Osteoblast (primary cell): ENCODE measurements at regions not wholly inside any gene's neighbourhood (a gene's known extent, or its start where the extent isn't known, plus 50 kb on each side); places are given as distances from the start of the nearest gene placed in this dataset.

Experiments
- DNase-seq: peaks from one replicate; pipeline ENCODE4 v3.0.0; 2011; ENCODE audit warnings: low spot score, mixed read lengths; ENCODE audit not compliant: insufficient read length; ENCODE audit errors: missing footprints
- H2AFZ ChIP-seq: 2 replicates; pipeline ENCODE4 v1.6.0; 2011; ENCODE audit warnings: mild to moderate bottlenecking, low read length
- H3K27ac ChIP-seq: 2 replicates; pipeline ENCODE4 v1.5.1; 2011; ENCODE audit warnings: mild to moderate bottlenecking, low read depth, low read length, moderate library complexity
- H3K27me3 ChIP-seq: 2 replicates; pipeline ENCODE4 v1.6.0; 2012; ENCODE audit warnings: mild to moderate bottlenecking, control low read depth, inconsistent platforms, low read length, moderate library complexity; ENCODE audit not compliant: insufficient read depth
- H3K36me3 ChIP-seq: 2 replicates; pipeline ENCODE4 v1.5.1; 2011; ENCODE audit warnings: mild to moderate bottlenecking, low read length, control low read depth, moderate library complexity; ENCODE audit not compliant: insufficient read depth
- H3K4me1 ChIP-seq: 2 replicates; pipeline ENCODE4 v1.5.1; 2011; ENCODE audit warnings: mild to moderate bottlenecking, low read length, control low read depth, moderate library complexity; ENCODE audit not compliant: insufficient read depth
- H3K4me2 ChIP-seq: 2 replicates; pipeline ENCODE4 v1.6.0; 2011; ENCODE audit warnings: mild to moderate bottlenecking, low read length; ENCODE audit not compliant: insufficient read depth
- H3K4me3 ChIP-seq: fragments of 200-600 bp; sonication (generic); 3 replicates; pipeline ENCODE4 v1.5.1; 2012; ENCODE audit warnings: mild to moderate bottlenecking, low read length, inconsistent platforms; ENCODE audit not compliant: insufficient read depth
- H3K79me2 ChIP-seq: 2 replicates; pipeline ENCODE4 v1.6.0; 2012; ENCODE audit warnings: mild to moderate bottlenecking, low read length, control low read depth, inconsistent platforms; ENCODE audit not compliant: insufficient read depth
- H3K9me3 ChIP-seq: 2 replicates; pipeline ENCODE4 v1.5.1; 2011; ENCODE audit warnings: low read depth, low read length, control low read depth
- H4K20me1 ChIP-seq: 2 replicates; pipeline ENCODE4 v1.6.0; 2012; ENCODE audit warnings: mild to moderate bottlenecking, low read length, control low read depth; ENCODE audit not compliant: insufficient read depth
- CTCF ChIP-seq: IDR thresholded peaks from 2 replicates; pipeline ENCODE4 v1.5.1; 2011; ENCODE audit warnings: mild to moderate bottlenecking, low read depth, low read length, moderate library complexity; ENCODE audit errors: extremely low read depth

GRCh38 chr1:54459726-54460191 is 53.6 kb upstream of the SSBP3 start:
- H3K4me3 ChIP-seq = no peak overlapping the region
- no peak overlapping the region for H3K4me2 ChIP-seq
- H3K79me2 ChIP-seq = no peaks in the 10 kb centered on the region
- no peak for TF ChIP-seq CTCF
- H2AFZ ChIP-seq = no peak overlapping the region
- peaks cover 8% of the 10 kb centered on the region for H3K4me1 ChIP-seq
- DNase-seq = no peak
- no peaks in the 10 kb centered on the region for H4K20me1 ChIP-seq
- no peak overlapping the region for H3K27ac ChIP-seq
- H3K27me3 ChIP-seq = no peaks in the 10 kb centered on the region
- H3K36me3 ChIP-seq = no peaks in the 10 kb centered on the region
- no peaks in the 10 kb centered on the region for H3K9me3 ChIP-seq

DNA sequence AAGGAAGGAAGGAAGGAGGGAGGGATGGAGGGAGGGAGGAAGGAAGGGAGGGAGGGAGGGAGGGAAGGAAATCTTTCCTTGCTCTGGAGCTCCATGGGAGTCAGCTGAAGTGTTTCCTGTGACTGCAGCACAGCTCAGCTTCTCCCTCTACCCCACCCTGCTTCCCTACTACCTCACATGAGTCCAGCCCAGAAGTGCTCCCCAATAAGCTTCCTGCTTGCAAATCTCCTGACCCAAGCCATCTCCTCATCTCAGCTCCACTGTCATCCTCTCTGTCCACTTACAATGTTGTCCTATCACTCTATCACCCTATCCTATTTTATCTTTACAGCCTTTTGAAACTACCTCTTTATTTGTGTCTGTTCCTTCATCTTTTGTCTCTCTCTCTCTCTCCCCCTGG is 52.9 kb upstream of the SSBP3 start:
- no peak for TF ChIP-seq CTCF

GRCh38 chr1:54456921-54457529 is 50.8 kb upstream of the SSBP3 start:
- H3K27me3 ChIP-seq = no peaks in the 10 kb centered on the region
- no peak overlapping the region for H3K27ac ChIP-seq
- no peak overlapping the region for H2AFZ ChIP-seq
- H3K9me3 ChIP-seq = no peaks in the 10 kb centered on the region
- TF ChIP-seq CTCF = no peak
- peaks cover 2% of the 10 kb centered on the region for H3K4me1 ChIP-seq
- DNase-seq = no peak
- no peaks in the 10 kb centered on the region for H3K36me3 ChIP-seq
- no peak overlapping the region for H3K4me2 ChIP-seq
- H3K4me3 ChIP-seq = no peak overlapping the region
- no peaks in the 10 kb centered on the region for H4K20me1 ChIP-seq
- H3K79me2 ChIP-seq = no peaks in the 10 kb centered on the region

More for the DNA sequence above, 52.9 kb upstream of the SSBP3 start:
- no peaks in the 10 kb centered on the region for H3K36me3 ChIP-seq
- H3K4me2 ChIP-seq = no peak overlapping the region
- H3K27me3 ChIP-seq = no peaks in the 10 kb centered on the region
- H3K27ac ChIP-seq = no peak overlapping the region
- H3K4me3 ChIP-seq = no peak overlapping the region
- no peaks in the 10 kb centered on the region for H3K79me2 ChIP-seq
- peaks cover 7% of the 10 kb centered on the region for H3K4me1 ChIP-seq
- DNase-seq = peak; percentile 73
- no peaks in the 10 kb centered on the region for H3K9me3 ChIP-seq
- no peaks in the 10 kb centered on the region for H4K20me1 ChIP-seq
- no peak overlapping the region for H2AFZ ChIP-seq

- no peaks in the 10 kb centered on the region for H3K79me2 ChIP-seq
- no peaks in the 10 kb centered on the region for H3K27me3 ChIP-seq
- H3K4me2 ChIP-seq = no peak overlapping the region
- H3K36me3 ChIP-seq = no peaks in the 10 kb centered on the region
- peaks cover 2% of the 10 kb centered on the region for H3K4me1 ChIP-seq
- no peak for DNase-seq
- H3K9me3 ChIP-seq = no peaks in the 10 kb centered on the region
- H2AFZ ChIP-seq = no peak overlapping the region
- H3K27ac ChIP-seq = no peak overlapping the region
- H3K4me3 ChIP-seq = no peak overlapping the region
- no peak for TF ChIP-seq CTCF
- no peaks in the 10 kb centered on the region for H4K20me1 ChIP-seq
Observed at GRCh38 chr1:54456361-54456760, 50.2 kb upstream of the SSBP3 start.
